K562 (cell line): ENCODE measurements at regions not wholly inside any gene's neighbourhood (a gene's known extent, or its start where the extent isn't known, plus 50 kb on each side); places are given as distances from the start of the nearest gene placed in this dataset.

Experiments
- ATAC-seq: fragments of 200-7000 bp; cut with Tn5 transposase; 3 replicates; pipeline ENCODE4 v1.9.1; 2020; ENCODE audit warnings: moderate library complexity
- BruUV-seq: library from RNA; stranded (reverse); fragments of 400-500 nt; replicated peaks from 2 replicates; lab custom pipeline; 2021; lab: Mats Ljungman, UMichigan
- CTCF ChIA-PET: fragments of 300-600 bp; formaldehyde crosslinking; extraction: SDS; loops from one replicate; lab custom pipeline; 2021; ENCODE audit warnings: low intra/inter-chr PET ratio; lab: Yijun Ruan, JAX
- POLR2A ChIA-PET: fragments of 300-600, 350-650 bp; sonication (Branson Sonifier 250); formaldehyde crosslinking; extraction: SDS; loops from one replicate; lab custom pipeline; 2021; ENCODE audit warnings: antibody characterized with exemption, inconsistent platforms; lab: Yijun Ruan, JAX
- DNase-seq, 4 experiments: peaks; one replicate each; pipeline versions ENCODE4 v3.0.0 to v3.0.0-alpha.2; 2011 to 2018; ENCODE audit warnings: low spot score in 3 of 4, mixed read lengths in 3 of 4; ENCODE audit errors: extremely low read depth in 1 of 4
- FAIRE-seq: peaks from 2 replicates; lab custom pipeline; 2011; peaks lifted over from hg19 to GRCh38; lab: Jason Lieb, UNC
- H2AFZ ChIP-seq: 2 replicates; pipeline ENCODE4 v1.6.0; 2011; ENCODE audit warnings: low read depth, low read length, control low read depth, inconsistent platforms
- H3K27ac ChIP-seq: fragments of 200-600 bp; 3 replicates; pipeline ENCODE4 v1.8.0; 2011; ENCODE audit warnings: low read depth, mild to moderate bottlenecking, control low read depth, inconsistent platforms, low read length, moderate library complexity, mixed read lengths; ENCODE audit errors: extremely low read depth
- H3K27me3 ChIP-seq, 2 experiments: fragments of 300-600 bp in 1 of 2; 2 replicates in 1 of 2; 3 replicates in 1 of 2; pipeline versions ENCODE4 v1.6.0 to v1.8.0; 2011; ENCODE audit warnings: inconsistent platforms in 2 of 2, low read length in 2 of 2, mild to moderate bottlenecking in 1 of 2, mixed read lengths in 1 of 2, moderate library complexity in 1 of 2; ENCODE audit not compliant: control insufficient read depth in 2 of 2, insufficient read depth in 2 of 2
- H3K36me3 ChIP-seq: fragments of 300-600 bp; 3 replicates; pipeline ENCODE4 v1.8.0; 2011; ENCODE audit warnings: mild to moderate bottlenecking, low read length, inconsistent platforms; ENCODE audit not compliant: control insufficient read depth, insufficient read depth
- H3K4me1 ChIP-seq, 2 experiments: fragments of 200-600 bp in 1 of 2; replicated peaks in 1 of 2; 2 replicates in 1 of 2; 3 replicates in 1 of 2; pipeline versions ENCODE4 v1.5.1 to v1.8.0; 2011; ENCODE audit warnings: inconsistent platforms in 2 of 2, low read length in 2 of 2, mild to moderate bottlenecking in 1 of 2, mixed read lengths in 1 of 2, moderate library complexity in 1 of 2; ENCODE audit not compliant: control insufficient read depth in 2 of 2, insufficient read depth in 2 of 2
- H3K4me2 ChIP-seq: 2 replicates; pipeline ENCODE4 v1.6.1; 2011; ENCODE audit warnings: low read length, control low read depth, inconsistent platforms, mixed read lengths; ENCODE audit not compliant: insufficient read depth
- H3K4me3 ChIP-seq: fragments of 200-600 bp; sonication (generic), shearing (Covaris generic); 2 replicates; pipeline ENCODE4 v1.5.1; 2016; ENCODE audit warnings: control low read depth, inconsistent platforms
- H3K79me2 ChIP-seq: fragments of 200-600 bp; 3 replicates; pipeline ENCODE4 v1.8.0; 2011; ENCODE audit warnings: low read length, inconsistent platforms; ENCODE audit not compliant: control insufficient read depth, insufficient read depth
- H3K9ac ChIP-seq, 2 experiments: 2 replicates each; pipeline versions ENCODE4 v1.6.0 to v1.6.1; 2011; ENCODE audit warnings: low read depth in 2 of 2, low read length in 2 of 2, control low read depth in 1 of 2, inconsistent platforms in 1 of 2, mild to moderate bottlenecking in 1 of 2, mixed read lengths in 1 of 2; ENCODE audit not compliant: insufficient read depth in 1 of 2
- H3K9me1 ChIP-seq: one replicate; pipeline ENCODE4 v1.6.0; 2011; ENCODE audit warnings: inconsistent platforms, mild to moderate bottlenecking, low read length, moderate library complexity; ENCODE audit not compliant: control insufficient read depth, insufficient read depth
- H3K9me3 ChIP-seq: replicated peaks from 2 replicates; pipeline ENCODE4 v1.5.1; 2011; ENCODE audit warnings: low read depth, low read length, inconsistent platforms; ENCODE audit not compliant: control insufficient read depth, insufficient read depth
- H4K20me1 ChIP-seq: replicated peaks from 2 replicates; pipeline ENCODE4 v1.6.1; 2011; ENCODE audit warnings: low read length, inconsistent platforms, mixed read lengths; ENCODE audit not compliant: control insufficient read depth, insufficient read depth
- ASH1L ChIP-seq: fragments of 450-650 bp; IDR thresholded peaks from 2 replicates; pipeline ENCODE4 v1.6.1; 2018; ENCODE audit warnings: borderline replicate concordance, mild to moderate bottlenecking, low read depth; ENCODE audit not compliant: partially characterized antibody
- CLOCK ChIP-seq: fragments of 250-450 bp; sonication (Bioruptor Pico); IDR thresholded peaks from 2 replicates; pipeline ENCODE4 v1.4.0; 2020; ENCODE audit warnings: mild to moderate bottlenecking, moderate library complexity, borderline replicate concordance
- ELF2 ChIP-seq: fragments of 250-450 bp; sonication (Bioruptor Pico); IDR thresholded peaks from 2 replicates; pipeline ENCODE4 v1.5.0; 2021; ENCODE audit warnings: mild to moderate bottlenecking
- HNRNPLL ChIP-seq: fragments of 200-400 bp; formaldehyde crosslinking; IDR thresholded peaks from 2 replicates; pipeline ENCODE4 v1.6.1; 2017; ENCODE audit warnings: low read length, low read depth, mild to moderate bottlenecking; ENCODE audit not compliant: poor library complexity, severe bottlenecking
- SREBF2 ChIP-seq: sonication (generic); formaldehyde crosslinking; IDR thresholded peaks from 2 replicates; pipeline ENCODE4 v1.4.0; 2020; ENCODE audit warnings: mild to moderate bottlenecking, missing genetic modification reagents
- ZEB2 ChIP-seq: fragments of 450-650 bp; IDR thresholded peaks from 2 replicates; pipeline ENCODE4 v1.6.1; 2016
- WGBS: fragments of 100-300 bp; shearing (Covaris generic); methylation state at CpG from one replicate; pipeline ENCODE4 v1.1.6; 2016; ENCODE audit warnings: low coverage, mixed read lengths; ENCODE audit not compliant: insufficient coverage; ENCODE audit errors: missing lambda C conversion rate; 5-methylcytosine and 5-hydroxymethylcytosine counted together
- in situ Hi-C: fragments of 300-500 bp; cut with MboI; formaldehyde crosslinking; loops from 4 replicates; pipeline ENCODE4 v1.15.0; 2018; ENCODE audit warnings: inconsistent platforms, mixed read lengths
- intact Hi-C: fragments of 100-400 bp; cut with micrococcal nuclease; formaldehyde crosslinking; loops from 2 replicates; pipeline ENCODE4 v1.14.2; 2022
- TF ChIP-seq, protein P1 (sequence below): fragments of 250-450 bp; sonication (Bioruptor Pico); IDR thresholded peaks from 2 replicates; pipeline ENCODE4 v1.8.0; 2022; ENCODE audit warnings: inconsistent platforms

DNA sequence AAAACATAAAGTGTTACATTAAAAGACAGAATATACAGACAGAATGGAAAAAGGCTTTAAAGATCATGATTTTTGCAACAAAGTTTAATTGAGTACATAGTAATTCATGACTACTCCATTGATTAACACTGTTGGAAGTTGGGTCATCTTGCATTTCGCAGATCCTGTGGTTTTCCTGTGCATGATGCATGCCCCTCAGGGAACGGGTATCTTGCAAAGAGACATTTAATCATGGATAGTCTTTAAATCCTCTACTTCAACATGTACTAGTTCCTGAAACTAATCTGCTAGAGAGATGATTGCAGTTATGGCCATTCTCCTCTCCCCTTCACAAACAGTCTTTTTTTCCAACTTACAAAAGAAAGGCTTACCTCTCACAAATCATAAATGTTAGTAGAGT is 155.6 kb upstream of the DSEL start:
- no peak overlapping the region for H3K4me2 ChIP-seq
- in situ Hi-C loops (no loop called here), intact Hi-C loops (no loop called here)
- ATAC-seq (no peak), FAIRE-seq (no peak), DNase-seq (no peak)
- no peaks in the 10 kb centered on the region for H4K20me1 ChIP-seq
- H3K27me3 ChIP-seq = no peaks in the 10 kb centered on the region
- H3K79me2 ChIP-seq = no peaks in the 10 kb centered on the region
- H3K4me3 ChIP-seq = no peak overlapping the region
- no peak for TF ChIP-seq SREBF2
- TF ChIP-seq, protein P1, sequence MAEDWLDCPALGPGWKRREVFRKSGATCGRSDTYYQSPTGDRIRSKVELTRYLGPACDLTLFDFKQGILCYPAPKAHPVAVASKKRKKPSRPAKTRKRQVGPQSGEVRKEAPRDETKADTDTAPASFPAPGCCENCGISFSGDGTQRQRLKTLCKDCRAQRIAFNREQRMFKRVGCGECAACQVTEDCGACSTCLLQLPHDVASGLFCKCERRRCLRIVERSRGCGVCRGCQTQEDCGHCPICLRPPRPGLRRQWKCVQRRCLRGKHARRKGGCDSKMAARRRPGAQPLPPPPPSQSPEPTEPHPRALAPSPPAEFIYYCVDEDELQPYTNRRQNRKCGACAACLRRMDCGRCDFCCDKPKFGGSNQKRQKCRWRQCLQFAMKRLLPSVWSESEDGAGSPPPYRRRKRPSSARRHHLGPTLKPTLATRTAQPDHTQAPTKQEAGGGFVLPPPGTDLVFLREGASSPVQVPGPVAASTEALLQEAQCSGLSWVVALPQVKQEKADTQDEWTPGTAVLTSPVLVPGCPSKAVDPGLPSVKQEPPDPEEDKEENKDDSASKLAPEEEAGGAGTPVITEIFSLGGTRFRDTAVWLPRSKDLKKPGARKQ (CRISPR knock-in tag) = no peak
- TF ChIP-seq ASH1L = no peak
- no peak for TF ChIP-seq ELF2 (CRISPR knock-in tag)
- TF ChIP-seq HNRNPLL = no peak
- TF ChIP-seq CLOCK (CRISPR knock-in tag) = no peak
- TF ChIP-seq ZEB2 = no peak
- no peaks in the 10 kb centered on the region for H3K4me1 ChIP-seq
- CTCF ChIA-PET = no interaction called here
- POLR2A ChIA-PET = no interaction called here
- no TSS peak for BruUV-seq
- H3K9ac ChIP-seq = no peak overlapping the region
- H3K9me3 ChIP-seq = no peaks in the 10 kb centered on the region
- H3K9me1 ChIP-seq = no peaks in the 10 kb centered on the region
- H3K27ac ChIP-seq = no peak overlapping the region
- 4% methylated on average over 2 of the region's 2 CpGs for WGBS
- no peaks in the 10 kb centered on the region for H3K36me3 ChIP-seq
- no peak overlapping the region for H2AFZ ChIP-seq
